WTC11 (cell line): ENCODE measurements at regions not wholly inside any gene's neighbourhood (a gene's known extent, or its start where the extent isn't known, plus 50 kb on each side); places are given as distances from the start of the nearest gene placed in this dataset.

ENCODE experiments used
- ATAC-seq: fragments of 200-7000 bp; cut with Tn5 transposase; 2 replicates; pipeline ENCODE4 v1.10.0; 2021; ENCODE audit warnings: mild to moderate bottlenecking, moderate library complexity
- CTCF ChIA-PET: fragments of 300-600 bp; sonication (Branson Sonifier 250); formaldehyde crosslinking; loops from one replicate; lab custom pipeline; 2021; ENCODE audit warnings: antibody characterized with exemption; lab: Charles Lee
- POLR2A ChIA-PET: fragments of 350-600 bp; sonication (Branson Sonifier 250); formaldehyde crosslinking; loops from one replicate; lab custom pipeline; 2021; ENCODE audit warnings: antibody characterized with exemption; lab: Charles Lee
- DNase-seq: peaks from one replicate; pipeline ENCODE4 v3.0.0; 2021; ENCODE audit warnings: low spot score
- H3K27ac Mint-ChIP-seq: 2 replicates; pipeline ENCODE4 v1.8.0; 2021; ENCODE audit warnings: mixed read lengths
- H3K27me3 Mint-ChIP-seq: 2 replicates; pipeline ENCODE4 v1.8.0; 2021; ENCODE audit warnings: low read depth, mild to moderate bottlenecking, moderate library complexity, mixed read lengths
- H3K36me3 Mint-ChIP-seq: 2 replicates; pipeline ENCODE4 v1.8.0; 2021; ENCODE audit warnings: mixed read lengths
- H3K4me1 Mint-ChIP-seq: 2 replicates; pipeline ENCODE4 v1.8.0; 2022; ENCODE audit warnings: mixed read lengths
- H3K4me3 Mint-ChIP-seq: 2 replicates; pipeline ENCODE4 v1.8.0; 2021; ENCODE audit warnings: mild to moderate bottlenecking, moderate library complexity, mixed read lengths
- H3K9me3 Mint-ChIP-seq: 2 replicates; pipeline ENCODE4 v1.8.0; 2021; ENCODE audit warnings: mixed read lengths
- AR ChIP-seq: fragments of 250-450 bp; sonication (Bioruptor Pico); IDR thresholded peaks from 2 replicates; pipeline ENCODE4 v1.9.0; 2021; ENCODE audit warnings: mild to moderate bottlenecking
- ATF1 ChIP-seq: sonication (generic); formaldehyde crosslinking; IDR thresholded peaks from 2 replicates; pipeline ENCODE4 v1.8.1; 2023; ENCODE audit warnings: mild to moderate bottlenecking, moderate library complexity, missing genetic modification reagents
- EMX1 ChIP-seq: fragments of 250-450 bp; sonication (Bioruptor Pico); IDR thresholded peaks from 2 replicates; pipeline ENCODE4 v1.8.0; 2021; ENCODE audit warnings: mild to moderate bottlenecking
- ESRRA ChIP-seq: sonication (generic); formaldehyde crosslinking; IDR thresholded peaks from 2 replicates; pipeline ENCODE4 v1.8.1; 2022; ENCODE audit warnings: mild to moderate bottlenecking, missing genetic modification reagents, borderline replicate concordance
- FOXJ3 ChIP-seq: sonication (generic); formaldehyde crosslinking; IDR thresholded peaks from 2 replicates; pipeline ENCODE4 v1.9.0; 2021; ENCODE audit warnings: missing genetic modification reagents, mild to moderate bottlenecking, borderline replicate concordance
- FOXK1 ChIP-seq: sonication (generic); formaldehyde crosslinking; IDR thresholded peaks from 2 replicates; pipeline ENCODE4 v1.8.0; 2022; ENCODE audit warnings: mild to moderate bottlenecking, moderate library complexity, missing genetic modification reagents
- FOXP1 ChIP-seq: sonication (generic); formaldehyde crosslinking; IDR thresholded peaks from 2 replicates; pipeline ENCODE4 v1.8.0; 2022; ENCODE audit warnings: missing genetic modification reagents, mild to moderate bottlenecking, moderate library complexity, borderline replicate concordance
- HMGA2 ChIP-seq: fragments of 250-450 bp; sonication (Bioruptor Pico); IDR thresholded peaks from 2 replicates; pipeline ENCODE4 v1.4.0; 2021; ENCODE audit warnings: mild to moderate bottlenecking, moderate library complexity
- JUN ChIP-seq: sonication (generic); formaldehyde crosslinking; IDR thresholded peaks from 2 replicates; pipeline ENCODE4 v1.8.0; 2023; ENCODE audit warnings: mild to moderate bottlenecking, missing genetic modification reagents
- KAT7 ChIP-seq: sonication (generic); formaldehyde crosslinking; IDR thresholded peaks from 2 replicates; pipeline ENCODE4 v1.8.1; 2023; ENCODE audit warnings: missing genetic modification reagents, mild to moderate bottlenecking, borderline replicate concordance
- MXD4 ChIP-seq: fragments of 250-450 bp; sonication (Bioruptor Pico); IDR thresholded peaks from 2 replicates; pipeline ENCODE4 v1.8.0; 2021; ENCODE audit warnings: mild to moderate bottlenecking, moderate library complexity, borderline replicate concordance
- NFE2L1 ChIP-seq: sonication (generic); formaldehyde crosslinking; IDR thresholded peaks from 2 replicates; pipeline ENCODE4 v1.8.1; 2023; ENCODE audit warnings: missing genetic modification reagents
- NR2C2 ChIP-seq: sonication (generic); formaldehyde crosslinking; IDR thresholded peaks from 2 replicates; pipeline ENCODE4 v1.8.0; 2022; ENCODE audit warnings: mild to moderate bottlenecking, missing genetic modification reagents
- NR3C1 ChIP-seq: sonication (generic); formaldehyde crosslinking; conservative IDR thresholded peaks from 2 replicates; pipeline ENCODE4 v1.8.1; 2023; ENCODE audit warnings: low read depth, mild to moderate bottlenecking, missing genetic modification reagents
- OVOL2 ChIP-seq: fragments of 250-450 bp; sonication (Bioruptor Pico); IDR thresholded peaks from 2 replicates; pipeline ENCODE4 v1.9.0; 2021; ENCODE audit warnings: mild to moderate bottlenecking, borderline replicate concordance
- PREB ChIP-seq: sonication (generic); formaldehyde crosslinking; IDR thresholded peaks from 2 replicates; pipeline ENCODE4 v1.8.1; 2022; ENCODE audit warnings: mild to moderate bottlenecking, missing genetic modification reagents, moderate library complexity, borderline replicate concordance
- SOX15 ChIP-seq: fragments of 250-450 bp; sonication (Bioruptor Pico); IDR thresholded peaks from 2 replicates; pipeline ENCODE4 v1.9.0; 2021; ENCODE audit warnings: mild to moderate bottlenecking
- TP53 ChIP-seq: sonication (generic); formaldehyde crosslinking; IDR thresholded peaks from 2 replicates; pipeline ENCODE4 v1.8.1; 2023; ENCODE audit warnings: mild to moderate bottlenecking, missing genetic modification reagents
- USF1 ChIP-seq: sonication (generic); formaldehyde crosslinking; IDR thresholded peaks from 2 replicates; pipeline ENCODE4 v1.8.0; 2022; ENCODE audit warnings: mild to moderate bottlenecking, missing genetic modification reagents
- USF2 ChIP-seq: sonication (generic); formaldehyde crosslinking; IDR thresholded peaks from 2 replicates; pipeline ENCODE4 v1.8.1; 2023; ENCODE audit warnings: mild to moderate bottlenecking, missing genetic modification reagents, moderate library complexity
- ZNF281 ChIP-seq: sonication (generic); formaldehyde crosslinking; IDR thresholded peaks from 2 replicates; pipeline ENCODE4 v1.8.0; 2023; ENCODE audit warnings: mild to moderate bottlenecking, missing genetic modification reagents
- ZNF317 ChIP-seq: sonication (generic); formaldehyde crosslinking; IDR thresholded peaks from 2 replicates; pipeline ENCODE4 v1.8.1; 2023; ENCODE audit warnings: low read depth, mild to moderate bottlenecking, moderate library complexity, missing genetic modification reagents, borderline replicate concordance
- ZNF423 ChIP-seq: fragments of 250-450 bp; sonication (Bioruptor Pico); IDR thresholded peaks from 2 replicates; pipeline ENCODE4 v2.1.2; 2022; ENCODE audit warnings: mild to moderate bottlenecking, moderate library complexity
- TF ChIP-seq, protein P1 (sequence below): sonication (generic); formaldehyde crosslinking; IDR thresholded peaks from 2 replicates; pipeline ENCODE4 v1.8.1; 2022; ENCODE audit warnings: missing genetic modification reagents, borderline replicate concordance

GRCh38 chr12:77767756-77768343, 62.8 kb upstream of the NAV3 start:
- TF ChIP-seq SOX15 (no peak), OVOL2 (CRISPR knock-in tag) (no peak), FOXK1 (CRISPR knock-in tag) (no peak), ESRRA (no peak), ZNF423 (CRISPR knock-in tag) (no peak), FOXJ3 (CRISPR knock-in tag) (no peak), AR (no peak), USF1 (no peak), TP53 (CRISPR knock-in tag) (no peak), ZNF317 (no peak), HMGA2 (CRISPR knock-in tag) (no peak), PREB (CRISPR knock-in tag) (no peak), NFE2L1 (CRISPR knock-in tag) (no peak), NR2C2 (CRISPR knock-in tag) (no peak), NR3C1 (CRISPR knock-in tag) (no peak), EMX1 (CRISPR knock-in tag) (no peak)
- no peak overlapping the region for H3K27ac Mint-ChIP-seq
- H3K27me3 Mint-ChIP-seq = no peaks in the 10 kb centered on the region
- ChIA-PET CTCF (no interaction called here), POLR2A (no interaction called here)
- H3K4me1 Mint-ChIP-seq = peaks cover 8% of the 10 kb centered on the region
- DNase-seq = no peak
- no peak for ATAC-seq
- H3K4me3 Mint-ChIP-seq = no peak overlapping the region
- H3K9me3 Mint-ChIP-seq = no peaks in the 10 kb centered on the region
- H3K36me3 Mint-ChIP-seq = no peaks in the 10 kb centered on the region; the same call in 1 of the 2 replicates

DNA sequence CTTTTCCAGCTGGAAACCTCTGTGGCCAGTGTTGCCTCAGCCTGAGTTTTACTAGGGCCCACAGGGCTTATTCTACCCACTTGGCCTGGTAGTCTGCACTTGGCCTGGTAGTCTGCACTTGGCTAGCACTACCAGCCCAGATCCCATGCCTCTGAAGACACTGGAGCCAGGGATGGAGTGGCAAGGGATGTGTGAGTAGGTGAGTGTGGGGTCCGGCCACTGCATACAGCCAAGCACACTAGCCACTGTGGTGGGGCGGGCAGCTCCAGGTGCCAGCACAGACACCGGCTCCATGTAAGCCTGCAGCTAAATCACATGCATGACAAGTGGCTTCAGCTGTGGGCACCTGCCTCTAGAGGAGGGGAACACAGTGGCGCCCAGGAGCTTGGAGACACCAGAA, 63.4 kb upstream of the NAV3 start:
- Mint-ChIP-seq H3K9me3 (no peaks in the 10 kb centered on the region), H3K4me3 (no peak overlapping the region), H3K27ac (no peak overlapping the region), H3K36me3 (no peaks in the 10 kb centered on the region; the same call in 1 of the 2 replicates), H3K27me3 (no peaks in the 10 kb centered on the region), H3K4me1 (peaks cover 8% of the 10 kb centered on the region)
- DNase-seq (no peak), ATAC-seq (no peak)
- POLR2A ChIA-PET = no interaction called here
- CTCF ChIA-PET = no interaction called here
- no peak for TF ChIP-seq ZNF281 (CRISPR knock-in tag)
- TF ChIP-seq ATF1 (CRISPR knock-in tag) = no peak
- no peak for TF ChIP-seq AR
- TF ChIP-seq, protein P1, sequence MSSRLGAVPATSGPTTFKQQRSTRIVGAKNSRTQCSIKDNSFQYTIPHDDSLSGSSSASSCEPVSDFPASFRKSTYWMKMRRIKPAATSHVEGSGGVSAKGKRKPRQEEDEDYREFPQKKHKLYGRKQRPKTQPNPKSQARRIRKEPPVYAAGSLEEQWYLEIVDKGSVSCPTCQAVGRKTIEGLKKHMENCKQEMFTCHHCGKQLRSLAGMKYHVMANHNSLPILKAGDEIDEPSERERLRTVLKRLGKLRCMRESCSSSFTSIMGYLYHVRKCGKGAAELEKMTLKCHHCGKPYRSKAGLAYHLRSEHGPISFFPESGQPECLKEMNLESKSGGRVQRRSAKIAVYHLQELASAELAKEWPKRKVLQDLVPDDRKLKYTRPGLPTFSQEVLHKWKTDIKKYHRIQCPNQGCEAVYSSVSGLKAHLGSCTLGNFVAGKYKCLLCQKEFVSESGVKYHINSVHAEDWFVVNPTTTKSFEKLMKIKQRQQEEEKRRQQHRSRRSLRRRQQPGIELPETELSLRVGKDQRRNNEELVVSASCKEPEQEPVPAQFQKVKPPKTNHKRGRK (CRISPR knock-in tag) = no peak
- TF ChIP-seq USF2 = no peak
- no peak for TF ChIP-seq MXD4 (CRISPR knock-in tag)
- TF ChIP-seq NR2C2 (CRISPR knock-in tag) = no peak
- TF ChIP-seq KAT7 (CRISPR knock-in tag) = no peak
- no peak for TF ChIP-seq JUN (CRISPR knock-in tag)
- TF ChIP-seq FOXP1 (CRISPR knock-in tag) = no peak
